HEK293 (cell line): ENCODE measurements at regions not wholly inside any gene's neighbourhood (a gene's known extent, or its start where the extent isn't known, plus 50 kb on each side); places are given as distances from the start of the nearest gene placed in this dataset.

Experiments used
- GFI1B ChIP-seq: fragments of 450-650 bp; formaldehyde crosslinking; IDR thresholded peaks from 2 replicates; pipeline ENCODE4 v1.5.1; 2016; ENCODE audit warnings: missing biosample characterization, missing genetic modification characterization
- GLIS1 ChIP-seq: fragments of 450-650 bp; formaldehyde crosslinking; IDR thresholded peaks from 2 replicates; pipeline ENCODE4 v1.5.1; 2016; ENCODE audit warnings: missing biosample characterization, missing genetic modification characterization
- KLF1 ChIP-seq: fragments of 450-650 bp; formaldehyde crosslinking; IDR thresholded peaks from 2 replicates; pipeline ENCODE4 v1.5.1; 2016; ENCODE audit warnings: missing biosample characterization, missing genetic modification characterization
- SALL2 ChIP-seq: fragments of 450-650 bp; formaldehyde crosslinking; IDR thresholded peaks from 2 replicates; pipeline ENCODE4 v1.5.0; 2017; ENCODE audit warnings: missing biosample characterization, mild to moderate bottlenecking, missing genetic modification characterization, borderline replicate concordance
- SETDB1 ChIP-seq: IDR thresholded peaks from one replicate; pipeline ENCODE4 v1.6.1; 2017; ENCODE audit warnings: mild to moderate bottlenecking, low read length, moderate library complexity, mixed read lengths; ENCODE audit not compliant: insufficient read length
- ZNF19 ChIP-seq: fragments of 450-650 bp; formaldehyde crosslinking; IDR thresholded peaks from 2 replicates; pipeline ENCODE4; 2016; ENCODE audit warnings: missing biosample characterization, missing genetic modification characterization, low read depth
- ZNF341 ChIP-seq: fragments of 450-650 bp; formaldehyde crosslinking; IDR thresholded peaks from 2 replicates; pipeline ENCODE4; 2016; ENCODE audit warnings: low read depth, missing biosample characterization, missing genetic modification characterization
- ZNF426 ChIP-seq: fragments of 450-650 bp; formaldehyde crosslinking; IDR thresholded peaks from 2 replicates; pipeline ENCODE4 v1.5.1; 2017; ENCODE audit warnings: missing biosample characterization, missing genetic modification characterization, mild to moderate bottlenecking, inconsistent platforms, moderate library complexity
- ZNF544 ChIP-seq: fragments of 450-650 bp; formaldehyde crosslinking; IDR thresholded peaks from 2 replicates; pipeline ENCODE4 v1.5.0; 2017; ENCODE audit warnings: missing biosample characterization, missing genetic modification characterization
- ZNF555 ChIP-seq: fragments of 450-650 bp; formaldehyde crosslinking; conservative IDR thresholded peaks from 2 replicates; pipeline ENCODE4 v1.5.1; 2017; ENCODE audit warnings: missing biosample characterization, mild to moderate bottlenecking, missing genetic modification characterization, inconsistent platforms
- ZNF600 ChIP-seq: fragments of 450-650 bp; formaldehyde crosslinking; IDR thresholded peaks from 2 replicates; pipeline ENCODE4 v1.5.1; 2016; ENCODE audit warnings: missing biosample characterization, missing genetic modification characterization
- ZNF629 ChIP-seq: fragments of 450-650 bp; formaldehyde crosslinking; IDR thresholded peaks from 2 replicates; pipeline ENCODE4 v1.5.1; 2017; ENCODE audit warnings: missing biosample characterization, missing genetic modification characterization
- ZNF658 ChIP-seq: fragments of 450-650 bp; formaldehyde crosslinking; IDR thresholded peaks from 2 replicates; pipeline ENCODE4; 2016; ENCODE audit warnings: missing biosample characterization, missing genetic modification characterization
- ZNF660 ChIP-seq: fragments of 450-650 bp; IDR thresholded peaks from 2 replicates; pipeline ENCODE4 v1.5.1; 2018; ENCODE audit warnings: missing biosample characterization, mild to moderate bottlenecking, missing genetic modification characterization
- ZNF747 ChIP-seq: fragments of 450-650 bp; formaldehyde crosslinking; IDR thresholded peaks from 2 replicates; pipeline ENCODE4 v1.5.1; 2016; ENCODE audit warnings: missing biosample characterization, missing genetic modification characterization
- ZNF76 ChIP-seq: fragments of 450-650 bp; formaldehyde crosslinking; IDR thresholded peaks from 2 replicates; pipeline ENCODE4; 2016; ENCODE audit warnings: low read depth, missing biosample characterization, missing genetic modification characterization, borderline replicate concordance
- TF ChIP-seq, protein P1 (sequence below): fragments of 450-650 bp; formaldehyde crosslinking; IDR thresholded peaks from 2 replicates; pipeline ENCODE4 v1.5.1; 2016; ENCODE audit warnings: missing biosample characterization, missing genetic modification characterization
- TF ChIP-seq, protein P2 (sequence below): fragments of 450-650 bp; formaldehyde crosslinking; IDR thresholded peaks from 2 replicates; pipeline ENCODE4 v1.5.1; 2016; ENCODE audit warnings: missing biosample characterization, missing genetic modification characterization
- TF ChIP-seq, protein P3 (sequence below): fragments of 450-650 bp; formaldehyde crosslinking; IDR thresholded peaks from 2 replicates; pipeline ENCODE4 v1.5.1; 2016; ENCODE audit warnings: missing biosample characterization, missing genetic modification characterization
- TF ChIP-seq, protein P4 (sequence below): fragments of 450-650 bp; formaldehyde crosslinking; IDR thresholded peaks from 2 replicates; pipeline ENCODE4 v1.5.1; 2016; ENCODE audit warnings: missing biosample characterization, missing genetic modification characterization
- TF ChIP-seq, protein P5 (sequence below): IDR thresholded peaks from 2 replicates; pipeline ENCODE4 v1.6.1; 2011; ENCODE audit warnings: mild to moderate bottlenecking, low read depth, low read length, borderline replicate concordance
- TF ChIP-seq, protein P6 (sequence below): fragments of 450-650 bp; formaldehyde crosslinking; IDR thresholded peaks from 2 replicates; pipeline ENCODE4 v1.5.1; 2017; ENCODE audit warnings: missing biosample characterization, missing genetic modification characterization
- TF ChIP-seq, protein P7 (sequence below): fragments of 450-650 bp; formaldehyde crosslinking; IDR thresholded peaks from 2 replicates; pipeline ENCODE4 v1.5.1; 2017; ENCODE audit warnings: missing biosample characterization, missing genetic modification characterization

DNA sequence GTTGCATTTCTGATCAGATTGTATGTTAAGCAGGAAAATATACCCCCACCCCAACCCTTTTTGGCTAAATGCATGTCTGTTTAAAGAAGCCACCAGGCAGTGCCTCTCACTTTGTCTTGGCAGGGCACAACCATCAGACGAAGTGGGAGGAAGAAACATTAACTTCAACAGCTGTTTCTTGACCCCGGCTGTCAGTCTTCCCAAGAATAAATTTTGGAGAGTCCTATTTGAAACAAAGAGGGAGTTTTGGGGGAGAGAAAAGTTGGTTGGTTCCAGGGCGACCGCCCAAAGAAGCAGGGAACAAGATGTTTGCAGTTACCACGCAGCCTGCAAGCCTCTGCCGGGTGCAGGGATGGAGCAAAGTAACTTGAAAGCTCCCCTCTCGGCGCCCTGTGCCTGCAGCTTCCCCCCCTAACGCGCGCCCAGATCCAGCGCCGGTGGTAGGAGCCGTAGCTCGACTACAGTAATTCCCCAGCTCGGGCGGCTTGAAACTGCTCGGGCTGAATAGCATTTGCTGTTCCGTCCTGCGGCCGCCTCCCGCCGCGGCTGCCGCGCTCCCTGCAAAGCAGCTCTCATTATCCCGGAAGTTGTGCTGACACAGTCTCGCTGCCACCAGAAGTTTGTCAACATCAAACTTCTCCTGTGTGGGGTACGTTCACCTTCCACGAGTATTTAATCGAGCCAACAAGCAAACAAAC, 100.7 kb upstream of the SSBP2 start (continued):
- TF ChIP-seq, protein P1, sequence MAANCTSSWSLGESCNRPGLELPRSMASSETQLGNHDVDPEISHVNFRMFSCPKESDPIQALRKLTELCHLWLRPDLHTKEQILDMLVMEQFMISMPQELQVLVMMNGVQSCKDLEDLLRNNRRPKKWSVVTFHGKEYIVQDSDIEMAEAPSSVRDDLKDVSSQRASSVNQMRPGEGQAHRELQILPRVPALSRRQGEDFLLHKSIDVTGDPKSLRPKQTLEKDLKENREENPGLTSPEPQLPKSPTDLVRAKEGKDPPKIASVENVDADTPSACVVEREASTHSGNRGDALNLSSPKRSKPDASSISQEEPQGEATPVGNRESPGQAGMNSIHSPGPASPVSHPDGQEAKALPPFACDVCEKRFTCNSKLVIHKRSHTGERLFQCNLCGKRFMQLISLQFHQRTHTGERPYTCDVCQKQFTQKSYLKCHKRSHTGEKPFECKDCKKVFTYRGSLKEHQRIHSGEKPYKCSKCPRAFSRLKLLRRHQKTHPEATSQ = peak; percentile 55; the same call in 1 of the 2 replicates
- TF ChIP-seq ZNF660 (tag by site-specific recombination) (peak; percentile 94), GFI1B (tag by site-specific recombination) (0 out of 2 replicates have a peak, but pooled peaks have one; percentile 37), ZNF544 (tag by site-specific recombination) (no peak), ZNF426 (no peak), GLIS1 (tag by site-specific recombination) (peak; percentile 88), ZNF341 (tag by site-specific recombination) (peak; percentile 100), ZNF747 (tag by site-specific recombination) (no peak), SALL2 (tag by site-specific recombination) (no peak), SETDB1 (no peak), KLF1 (0 out of 2 replicates have a peak, but pooled peaks have one; percentile 24), ZNF555 (tag by site-specific recombination) (no peak), ZNF19 (tag by site-specific recombination) (no peak), ZNF76 (tag by site-specific recombination) (peak; percentile 74; the same call in 1 of the 2 replicates), ZNF600 (tag by site-specific recombination) (peak; percentile 85), ZNF629 (tag by site-specific recombination) (peak; percentile 80), ZNF658 (tag by site-specific recombination) (no peak)
- TF ChIP-seq, protein P2, sequence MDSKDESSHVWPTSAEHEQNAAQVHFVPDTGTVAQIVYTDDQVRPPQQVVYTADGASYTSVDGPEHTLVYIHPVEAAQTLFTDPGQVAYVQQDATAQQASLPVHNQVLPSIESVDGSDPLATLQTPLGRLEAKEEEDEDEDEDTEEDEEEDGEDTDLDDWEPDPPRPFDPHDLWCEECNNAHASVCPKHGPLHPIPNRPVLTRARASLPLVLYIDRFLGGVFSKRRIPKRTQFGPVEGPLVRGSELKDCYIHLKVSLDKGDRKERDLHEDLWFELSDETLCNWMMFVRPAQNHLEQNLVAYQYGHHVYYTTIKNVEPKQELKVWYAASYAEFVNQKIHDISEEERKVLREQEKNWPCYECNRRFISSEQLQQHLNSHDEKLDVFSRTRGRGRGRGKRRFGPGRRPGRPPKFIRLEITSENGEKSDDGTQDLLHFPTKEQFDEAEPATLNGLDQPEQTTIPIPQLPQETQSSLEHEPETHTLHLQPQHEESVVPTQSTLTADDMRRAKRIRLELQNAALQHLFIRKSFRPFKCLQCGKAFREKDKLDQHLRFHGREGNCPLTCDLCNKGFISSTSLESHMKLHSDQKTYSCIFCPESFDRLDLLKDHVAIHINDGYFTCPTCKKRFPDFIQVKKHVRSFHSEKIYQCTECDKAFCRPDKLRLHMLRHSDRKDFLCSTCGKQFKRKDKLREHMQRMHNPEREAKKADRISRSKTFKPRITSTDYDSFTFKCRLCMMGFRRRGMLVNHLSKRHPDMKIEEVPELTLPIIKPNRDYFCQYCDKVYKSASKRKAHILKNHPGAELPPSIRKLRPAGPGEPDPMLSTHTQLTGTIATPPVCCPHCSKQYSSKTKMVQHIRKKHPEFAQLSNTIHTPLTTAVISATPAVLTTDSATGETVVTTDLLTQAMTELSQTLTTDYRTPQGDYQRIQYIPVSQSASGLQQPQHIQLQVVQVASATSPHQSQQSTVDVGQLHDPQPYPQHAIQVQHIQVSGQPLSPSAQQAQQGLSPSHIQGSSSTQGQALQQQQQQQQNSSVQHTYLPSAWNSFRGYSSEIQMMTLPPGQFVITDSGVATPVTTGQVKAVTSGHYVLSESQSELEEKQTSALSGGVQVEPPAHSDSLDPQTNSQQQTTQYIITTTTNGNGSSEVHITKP (tag by site-specific recombination) = peak; percentile 100
- TF ChIP-seq, protein P3, sequence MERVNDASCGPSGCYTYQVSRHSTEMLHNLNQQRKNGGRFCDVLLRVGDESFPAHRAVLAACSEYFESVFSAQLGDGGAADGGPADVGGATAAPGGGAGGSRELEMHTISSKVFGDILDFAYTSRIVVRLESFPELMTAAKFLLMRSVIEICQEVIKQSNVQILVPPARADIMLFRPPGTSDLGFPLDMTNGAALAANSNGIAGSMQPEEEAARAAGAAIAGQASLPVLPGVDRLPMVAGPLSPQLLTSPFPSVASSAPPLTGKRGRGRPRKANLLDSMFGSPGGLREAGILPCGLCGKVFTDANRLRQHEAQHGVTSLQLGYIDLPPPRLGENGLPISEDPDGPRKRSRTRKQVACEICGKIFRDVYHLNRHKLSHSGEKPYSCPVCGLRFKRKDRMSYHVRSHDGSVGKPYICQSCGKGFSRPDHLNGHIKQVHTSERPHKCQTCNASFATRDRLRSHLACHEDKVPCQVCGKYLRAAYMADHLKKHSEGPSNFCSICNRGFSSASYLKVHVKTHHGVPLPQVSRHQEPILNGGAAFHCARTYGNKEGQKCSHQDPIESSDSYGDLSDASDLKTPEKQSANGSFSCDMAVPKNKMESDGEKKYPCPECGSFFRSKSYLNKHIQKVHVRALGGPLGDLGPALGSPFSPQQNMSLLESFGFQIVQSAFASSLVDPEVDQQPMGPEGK (tag by site-specific recombination) = peak; percentile 77
- TF ChIP-seq, protein P4, sequence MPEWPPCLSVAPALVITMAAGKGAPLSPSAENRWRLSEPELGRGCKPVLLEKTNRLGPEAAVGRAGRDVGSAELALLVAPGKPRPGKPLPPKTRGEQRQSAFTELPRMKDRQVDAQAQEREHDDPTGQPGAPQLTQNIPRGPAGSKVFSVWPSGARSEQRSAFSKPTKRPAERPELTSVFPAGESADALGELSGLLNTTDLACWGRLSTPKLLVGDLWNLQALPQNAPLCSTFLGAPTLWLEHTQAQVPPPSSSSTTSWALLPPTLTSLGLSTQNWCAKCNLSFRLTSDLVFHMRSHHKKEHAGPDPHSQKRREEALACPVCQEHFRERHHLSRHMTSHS (tag by site-specific recombination) = no peak
- TF ChIP-seq, protein P5, sequence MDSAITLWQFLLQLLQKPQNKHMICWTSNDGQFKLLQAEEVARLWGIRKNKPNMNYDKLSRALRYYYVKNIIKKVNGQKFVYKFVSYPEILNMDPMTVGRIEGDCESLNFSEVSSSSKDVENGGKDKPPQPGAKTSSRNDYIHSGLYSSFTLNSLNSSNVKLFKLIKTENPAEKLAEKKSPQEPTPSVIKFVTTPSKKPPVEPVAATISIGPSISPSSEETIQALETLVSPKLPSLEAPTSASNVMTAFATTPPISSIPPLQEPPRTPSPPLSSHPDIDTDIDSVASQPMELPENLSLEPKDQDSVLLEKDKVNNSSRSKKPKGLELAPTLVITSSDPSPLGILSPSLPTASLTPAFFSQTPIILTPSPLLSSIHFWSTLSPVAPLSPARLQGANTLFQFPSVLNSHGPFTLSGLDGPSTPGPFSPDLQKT = no peak
- TF ChIP-seq, protein P6, sequence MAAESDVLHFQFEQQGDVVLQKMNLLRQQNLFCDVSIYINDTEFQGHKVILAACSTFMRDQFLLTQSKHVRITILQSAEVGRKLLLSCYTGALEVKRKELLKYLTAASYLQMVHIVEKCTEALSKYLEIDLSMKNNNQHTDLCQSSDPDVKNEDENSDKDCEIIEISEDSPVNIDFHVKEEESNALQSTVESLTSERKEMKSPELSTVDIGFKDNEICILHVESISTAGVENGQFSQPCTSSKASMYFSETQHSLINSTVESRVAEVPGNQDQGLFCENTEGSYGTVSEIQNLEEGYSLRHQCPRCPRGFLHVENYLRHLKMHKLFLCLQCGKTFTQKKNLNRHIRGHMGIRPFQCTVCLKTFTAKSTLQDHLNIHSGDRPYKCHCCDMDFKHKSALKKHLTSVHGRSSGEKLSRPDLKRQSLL (tag by site-specific recombination) = peak; percentile 87
- TF ChIP-seq, protein P7, sequence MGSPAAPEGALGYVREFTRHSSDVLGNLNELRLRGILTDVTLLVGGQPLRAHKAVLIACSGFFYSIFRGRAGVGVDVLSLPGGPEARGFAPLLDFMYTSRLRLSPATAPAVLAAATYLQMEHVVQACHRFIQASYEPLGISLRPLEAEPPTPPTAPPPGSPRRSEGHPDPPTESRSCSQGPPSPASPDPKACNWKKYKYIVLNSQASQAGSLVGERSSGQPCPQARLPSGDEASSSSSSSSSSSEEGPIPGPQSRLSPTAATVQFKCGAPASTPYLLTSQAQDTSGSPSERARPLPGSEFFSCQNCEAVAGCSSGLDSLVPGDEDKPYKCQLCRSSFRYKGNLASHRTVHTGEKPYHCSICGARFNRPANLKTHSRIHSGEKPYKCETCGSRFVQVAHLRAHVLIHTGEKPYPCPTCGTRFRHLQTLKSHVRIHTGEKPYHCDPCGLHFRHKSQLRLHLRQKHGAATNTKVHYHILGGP (tag by site-specific recombination) = peak; percentile 40; the same call in 1 of the 2 replicates
- TF ChIP-seq, all 188 proteins: peak for 91
